ENCODE measurements at regions not wholly inside any gene's neighbourhood (a gene's known extent, or its start where the extent isn't known, plus 50 kb on each side); places are given as distances from the start of the nearest gene placed in this dataset.

DNA sequence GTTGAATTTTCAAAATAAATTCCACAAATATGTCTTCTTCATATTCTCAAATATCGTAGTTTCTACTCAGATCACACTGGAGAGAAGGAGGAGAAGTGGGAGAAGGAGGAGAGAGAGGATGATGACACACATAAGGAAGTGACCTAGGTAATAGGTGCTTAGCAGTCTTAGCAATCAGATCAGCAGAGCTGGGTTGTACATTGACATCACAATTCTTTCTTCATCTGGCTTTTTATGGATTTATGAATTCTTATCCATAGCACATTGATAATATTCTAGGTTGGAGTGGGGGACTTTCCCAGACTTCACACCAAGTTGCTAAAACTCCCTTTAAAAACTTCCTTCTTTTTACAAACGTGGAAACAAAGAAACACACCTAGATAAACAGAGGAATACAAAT lies 86.9 kb downstream of the FGF9 start:
- Mint-ChIP-seq H3K9me3 (no peaks in the 10 kb centered on the region), H3K36me3 (no peaks in the 10 kb centered on the region), H3K27ac (peak overlapping the region in 1 of 2 donors; percentile 4)
- no peak for DNase-seq (ENCODE audit: low spot score in 2 of 2)
- ATAC-seq: no peak

DNA sequence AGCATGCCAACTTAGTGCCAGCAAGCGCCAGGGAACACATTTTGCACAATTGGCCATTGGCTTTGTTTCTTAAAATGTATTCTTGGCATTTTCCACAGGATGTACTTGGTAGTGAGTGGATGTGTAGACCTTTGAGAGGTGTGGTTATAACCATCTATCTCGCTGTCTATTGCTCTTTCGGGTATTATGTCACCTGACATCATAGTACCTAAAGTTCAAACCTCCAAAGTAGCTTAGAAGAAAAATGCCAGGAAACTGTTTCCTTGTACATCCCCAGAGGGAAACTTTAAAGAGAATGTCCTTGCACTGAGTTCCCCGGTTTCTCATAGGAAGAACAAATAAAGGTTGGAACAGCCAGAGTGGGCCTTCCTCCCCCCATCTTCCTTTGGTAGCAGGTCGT lies 87.6 kb downstream of the FGF9 start:
- DNase-seq (ENCODE audit: low spot score in 2 of 2) (no peak), ATAC-seq (no peak)
- no peak overlapping the region for H3K27ac Mint-ChIP-seq
- H3K36me3 Mint-ChIP-seq: no peaks in the 10 kb centered on the region
- H3K9me3 Mint-ChIP-seq: no peaks in the 10 kb centered on the region

DNA sequence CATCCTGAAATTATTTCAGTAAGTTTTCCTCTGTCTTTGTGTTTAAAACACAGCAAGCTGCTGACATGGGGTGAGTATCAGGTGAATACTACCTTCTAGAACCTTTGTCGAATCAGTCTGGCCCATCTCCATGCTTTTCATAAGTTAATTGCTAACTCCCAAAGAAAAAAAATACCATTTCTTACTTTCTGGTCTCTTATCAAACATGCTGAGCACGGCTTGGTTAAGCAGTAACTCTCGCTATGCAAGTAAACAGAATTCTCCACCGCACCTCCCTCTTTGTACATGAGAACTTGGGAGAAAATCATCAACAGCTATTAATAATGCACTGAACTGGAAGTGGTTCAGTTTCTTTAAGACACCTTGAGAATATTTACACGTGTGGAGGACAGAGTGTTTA lies 88.6 kb downstream of the FGF9 start:
- ATAC-seq: no peak
- Mint-ChIP-seq H3K27ac (no peak overlapping the region), H3K36me3 (no peaks in the 10 kb centered on the region), H3K9me3 (no peaks in the 10 kb centered on the region)
- DNase-seq (ENCODE audit: low spot score in 2 of 2): no peak

DNA sequence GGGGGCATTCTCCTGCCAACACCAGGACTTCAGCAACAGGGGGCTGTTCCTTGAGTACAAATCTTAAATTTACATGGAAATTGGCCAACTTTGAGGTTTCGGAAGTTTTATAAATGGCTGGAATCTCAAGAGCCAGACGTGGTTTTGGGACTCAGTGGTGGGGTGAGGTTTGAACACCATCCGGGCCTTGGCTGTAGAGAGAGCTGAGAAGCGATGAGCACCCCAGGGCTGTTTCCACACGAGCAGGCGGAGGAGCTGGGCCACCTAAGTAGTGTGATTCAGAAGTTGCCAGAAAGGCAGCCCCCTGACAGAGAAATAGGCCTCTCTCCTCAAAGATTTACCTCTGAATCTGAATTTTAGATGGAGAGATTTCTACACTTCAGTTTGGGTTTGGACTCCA lies 89.0 kb downstream of the FGF9 start:
- Mint-ChIP-seq H3K27ac (no peak overlapping the region), H3K9me3 (no peaks in the 10 kb centered on the region), H3K36me3 (no peaks in the 10 kb centered on the region)
- no peak for ATAC-seq
- DNase-seq (ENCODE audit: low spot score in 2 of 2): no peak

DNA sequence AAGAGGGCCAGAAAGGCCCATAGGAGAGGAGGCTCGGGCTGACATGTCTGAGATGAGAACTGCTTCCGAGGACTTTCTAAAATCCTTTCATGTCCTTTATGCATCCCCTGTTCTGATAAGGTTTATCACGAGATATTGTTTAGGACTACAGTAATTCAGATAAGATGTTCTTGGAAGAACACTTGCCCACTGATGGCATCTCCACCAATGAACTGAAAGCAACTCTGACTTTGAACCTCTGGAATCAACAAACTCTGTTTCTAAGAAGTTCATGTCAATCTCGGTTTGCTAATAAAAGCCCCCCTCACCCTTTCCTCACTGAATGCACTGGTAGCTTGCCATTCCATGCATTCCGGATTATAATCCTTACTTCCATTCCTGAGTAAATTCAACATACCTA lies 90.9 kb downstream of the FGF9 start:
- no peak for DNase-seq (ENCODE audit: low spot score in 2 of 2)
- no peaks in the 10 kb centered on the region for H3K9me3 Mint-ChIP-seq
- no peak for ATAC-seq
- no peaks in the 10 kb centered on the region for H3K36me3 Mint-ChIP-seq
- H3K27ac Mint-ChIP-seq: no peak overlapping the region

DNA sequence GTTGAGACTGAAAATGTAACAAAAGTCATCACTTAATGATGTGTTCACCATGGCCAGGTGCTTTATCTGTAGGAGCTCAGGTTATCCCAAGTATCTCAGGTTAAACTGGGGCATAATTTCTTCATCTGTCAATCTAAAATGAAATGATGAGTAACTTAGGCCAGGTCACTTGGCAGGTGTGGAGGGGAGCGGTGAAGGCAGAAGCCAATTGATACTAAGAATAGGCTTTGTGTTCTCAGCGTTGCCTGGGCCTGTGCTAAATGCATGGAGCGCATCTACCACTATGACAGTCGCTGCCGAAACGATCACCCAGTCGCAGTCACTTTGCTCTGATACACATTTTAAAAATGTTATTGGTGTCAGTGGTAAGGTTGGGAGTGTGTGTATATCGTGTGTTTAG lies 91.6 kb downstream of the FGF9 start:
- H3K27ac Mint-ChIP-seq: no peak overlapping the region
- no peak for ATAC-seq
- no peak for DNase-seq (ENCODE audit: low spot score in 2 of 2)
- H3K36me3 Mint-ChIP-seq: no peaks in the 10 kb centered on the region
- H3K9me3 Mint-ChIP-seq: no peaks in the 10 kb centered on the region

DNA sequence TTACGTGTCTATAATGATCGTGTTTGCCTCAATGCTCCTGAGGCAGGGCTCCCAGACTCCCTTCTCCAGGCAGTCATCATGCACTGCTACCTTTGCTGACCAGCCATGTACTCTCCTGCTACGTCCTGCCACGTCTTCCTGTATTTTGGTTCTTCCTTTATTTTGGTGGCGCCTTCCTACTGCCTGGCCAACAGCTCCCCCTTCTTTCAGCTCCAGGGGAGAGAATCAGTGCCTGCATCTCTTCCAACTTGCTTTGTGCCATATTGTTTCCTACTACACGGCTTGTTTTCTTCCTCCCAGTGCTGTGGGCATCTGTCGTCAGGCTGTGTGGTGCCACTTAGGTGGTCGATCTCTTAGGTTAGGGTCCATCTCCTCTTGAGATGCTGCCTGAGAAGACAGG lies 96.2 kb downstream of the FGF9 start:
- Mint-ChIP-seq H3K36me3 (peaks cover 0 to 9% of the 10 kb centered on the region in 2 donors), H3K9me3 (peaks cover 6 to 7% of the 10 kb centered on the region in 2 donors), H3K27ac (no peak overlapping the region)
- DNase-seq (ENCODE audit: low spot score in 2 of 2) (no peak), ATAC-seq (no peak)

DNA sequence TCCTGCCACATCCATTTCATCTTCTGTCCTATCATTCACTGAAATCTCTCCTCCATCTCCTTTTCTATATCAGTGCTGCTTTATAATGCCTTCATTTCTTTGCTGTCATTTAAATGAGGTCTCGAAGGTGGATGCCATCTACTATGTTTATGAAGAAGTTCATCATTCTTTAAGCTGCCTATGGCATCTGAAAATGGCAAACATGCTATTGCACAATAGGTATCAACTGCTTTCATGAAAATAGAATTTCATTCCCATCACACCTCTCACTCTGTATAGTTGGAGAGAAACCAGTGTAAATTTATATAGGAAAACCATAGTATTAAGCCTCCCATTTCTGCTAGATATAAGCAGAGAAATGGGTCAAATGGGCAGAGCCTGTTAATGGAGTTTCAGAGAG lies 100.2 kb downstream of the FGF9 start:
- peaks cover 6 to 7% of the 10 kb centered on the region in 2 donors for H3K9me3 Mint-ChIP-seq
- DNase-seq (ENCODE audit: low spot score in 2 of 2) (no peak), ATAC-seq (no peak)
- no peak overlapping the region for H3K27ac Mint-ChIP-seq
- peaks cover 0 to 9% of the 10 kb centered on the region in 2 donors for H3K36me3 Mint-ChIP-seq

DNA sequence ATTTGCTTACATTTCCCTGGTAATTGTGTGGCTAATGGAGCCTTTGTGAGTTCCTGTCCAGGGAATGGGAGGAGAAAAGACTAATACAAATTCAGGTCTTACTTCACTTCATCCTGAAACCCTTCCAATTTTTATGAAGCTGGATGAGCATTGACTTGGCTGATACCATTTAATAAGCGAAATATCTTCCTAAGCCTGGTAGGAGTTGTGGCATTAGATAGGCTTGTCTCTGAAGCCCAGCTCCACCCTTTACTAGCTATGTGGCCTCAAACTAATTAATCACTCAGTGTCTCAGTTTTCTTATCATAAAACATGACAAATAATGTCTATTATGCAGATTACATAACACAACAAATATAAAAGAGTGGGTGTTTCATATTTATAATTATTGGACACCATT lies 106.3 kb downstream of the FGF9 start:
- Mint-ChIP-seq H3K36me3 (peaks cover 0 to 8% of the 10 kb centered on the region in 2 donors), H3K27ac (no peak overlapping the region), H3K9me3 (peaks cover 0 to 8% of the 10 kb centered on the region in 2 donors)
- DNase-seq (ENCODE audit: low spot score in 2 of 2) (no peak), ATAC-seq (no peak)

DNA sequence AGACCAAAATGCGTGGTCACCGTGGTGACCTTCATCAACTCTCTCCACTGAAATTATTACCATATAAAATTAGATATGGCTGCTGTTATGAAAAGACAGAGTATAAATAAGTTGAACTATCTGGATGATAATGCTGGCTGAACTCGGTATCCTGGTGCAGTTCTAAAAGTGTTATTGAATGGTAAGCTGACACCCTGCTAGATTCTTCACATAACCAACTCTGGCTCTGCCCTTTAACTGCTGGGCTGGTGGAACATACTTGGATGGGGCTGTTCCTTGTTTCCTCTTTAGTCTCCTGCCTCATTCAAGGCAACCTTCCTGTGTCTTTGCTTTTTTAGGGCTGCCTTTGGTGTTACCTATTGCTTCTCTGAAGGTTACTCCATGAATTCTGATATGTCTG lies 106.9 kb downstream of the FGF9 start:
- peaks cover 0 to 8% of the 10 kb centered on the region in 2 donors for H3K36me3 Mint-ChIP-seq
- peaks cover 0 to 8% of the 10 kb centered on the region in 2 donors for H3K9me3 Mint-ChIP-seq
- no peak overlapping the region for H3K27ac Mint-ChIP-seq
- ATAC-seq: no peak
- no peak for DNase-seq (ENCODE audit: low spot score in 2 of 2)

DNA sequence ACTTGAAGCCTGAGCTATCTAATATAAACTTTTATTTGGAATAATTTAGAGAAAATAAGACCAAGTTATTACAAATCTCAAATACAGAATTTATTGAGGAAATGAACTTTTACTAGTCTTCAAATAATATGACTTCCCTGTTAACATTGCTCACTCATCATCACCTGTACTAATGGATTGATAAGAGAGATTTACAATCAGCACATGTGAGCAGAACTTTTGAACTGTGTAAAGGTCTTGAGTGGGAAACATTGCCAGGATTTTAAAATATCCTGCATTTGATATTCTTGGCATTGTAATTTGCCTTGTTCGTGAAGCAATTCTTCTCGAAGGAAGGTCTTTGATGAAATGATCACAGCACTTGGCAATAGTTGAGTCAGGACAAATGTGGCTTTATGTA lies 111.9 kb downstream of the FGF9 start:
- no peak for ATAC-seq
- no peak for DNase-seq (ENCODE audit: low spot score in 2 of 2)
- peaks cover 0 to 8% of the 10 kb centered on the region in 2 donors for H3K36me3 Mint-ChIP-seq
- H3K9me3 Mint-ChIP-seq: peaks cover 0 to 8% of the 10 kb centered on the region in 2 donors
- H3K27ac Mint-ChIP-seq: no peak overlapping the region

DNA sequence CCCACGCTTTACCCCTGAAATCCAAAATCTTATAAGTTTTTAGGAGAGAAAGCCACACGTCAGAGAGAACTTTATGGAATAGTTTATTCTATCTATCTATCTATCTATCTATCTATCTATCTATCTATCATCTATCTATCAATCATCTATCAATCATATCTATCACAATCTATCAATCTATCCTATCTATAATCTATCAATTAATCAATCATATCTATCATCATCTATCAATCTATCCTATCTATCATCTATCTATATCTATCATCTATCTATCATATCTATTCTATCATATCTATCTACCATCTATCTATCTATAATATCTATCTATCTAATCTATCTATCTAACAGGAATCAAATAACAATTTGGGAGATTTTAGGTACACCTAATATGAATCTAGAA lies 115.1 kb downstream of the FGF9 start:
- ATAC-seq (no peak), DNase-seq (ENCODE audit: low spot score in 2 of 2) (no peak)
- Mint-ChIP-seq H3K9me3 (no peaks in the 10 kb centered on the region), H3K27ac (no peak overlapping the region), H3K36me3 (no peaks in the 10 kb centered on the region)

DNA sequence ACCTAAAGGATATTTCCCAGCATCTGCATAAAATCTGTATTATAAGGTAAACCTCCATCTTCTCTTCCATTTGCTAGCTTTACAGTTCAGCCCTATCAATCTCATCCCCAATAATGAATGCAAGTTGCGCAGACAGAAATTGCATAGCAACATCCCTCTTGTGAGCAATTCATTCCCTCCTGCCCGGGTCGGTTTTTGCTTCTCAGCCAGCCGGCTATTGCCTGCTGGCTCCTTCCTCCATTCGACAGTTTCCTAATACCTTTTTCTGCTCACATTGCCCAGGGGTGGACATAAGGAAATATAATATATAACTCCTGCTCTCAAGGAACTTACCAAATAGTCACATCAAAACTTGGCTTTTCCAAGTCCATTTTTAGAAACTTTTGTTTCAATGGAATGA lies 125.2 kb downstream of the FGF9 start:
- Mint-ChIP-seq H3K9me3 (no peaks in the 10 kb centered on the region), H3K27ac (no peak overlapping the region), H3K36me3 (no peaks in the 10 kb centered on the region)
- DNase-seq (ENCODE audit: low spot score in 2 of 2) (no peak), ATAC-seq (no peak)

DNA sequence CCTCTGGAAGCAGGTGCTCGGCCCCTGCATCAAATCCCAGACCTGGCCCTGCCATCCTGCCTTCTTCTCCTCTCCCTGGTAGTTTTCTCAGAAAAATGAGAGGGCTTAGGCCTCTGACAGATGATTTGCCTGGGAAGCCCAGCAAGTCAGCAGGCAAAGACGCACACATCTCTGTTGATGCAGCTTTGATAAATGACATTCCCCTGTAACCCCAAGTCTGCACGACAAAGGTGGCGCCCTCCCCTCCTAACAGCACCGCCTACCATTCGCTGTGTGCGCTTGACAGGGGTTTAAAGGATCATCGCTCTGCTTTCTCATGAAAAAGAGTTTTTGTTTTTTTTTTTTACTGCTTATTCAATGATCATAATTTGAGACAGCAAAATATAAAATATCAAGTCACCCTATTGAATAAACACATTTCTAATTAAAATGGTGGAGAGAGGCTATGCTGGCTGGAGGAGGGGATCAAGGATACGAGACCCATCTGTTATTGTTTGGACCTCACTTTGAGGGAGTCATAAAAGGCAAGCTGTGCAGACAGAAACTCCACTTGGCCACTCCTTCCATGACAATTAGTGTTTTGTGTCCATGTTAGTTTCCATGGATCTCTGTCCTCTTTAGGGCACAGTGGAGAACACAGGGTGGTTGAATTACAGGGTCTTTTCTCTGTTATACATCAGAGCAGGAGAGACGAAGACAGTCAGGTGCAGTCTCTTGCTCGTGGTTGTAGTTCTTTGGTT lies 126.1 kb downstream of the FGF9 start:
- no peak for ATAC-seq
- H3K9me3 Mint-ChIP-seq: no peaks in the 10 kb centered on the region

DNA sequence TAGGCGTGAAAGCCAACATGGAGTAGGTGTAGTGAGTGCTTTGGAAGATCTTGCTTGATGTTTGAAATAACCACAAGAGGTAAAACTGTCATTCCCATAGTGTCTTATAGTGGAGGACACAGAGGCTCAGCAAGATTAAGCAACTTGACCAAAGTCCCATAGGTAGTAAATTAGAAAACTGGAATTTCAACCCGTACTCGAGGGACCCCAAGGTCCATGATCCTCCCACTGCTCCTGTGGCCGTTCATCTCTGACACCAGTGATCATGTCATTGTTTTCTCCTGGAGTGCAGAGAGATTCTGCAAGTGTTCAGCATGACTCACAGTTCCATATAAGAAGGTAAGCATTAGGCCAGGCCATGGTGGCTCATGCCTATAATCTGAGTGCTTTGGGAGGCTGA lies 126.9 kb downstream of the FGF9 start:
- DNase-seq (ENCODE audit: low spot score in 2 of 2): no peak
- no peak overlapping the region for H3K27ac Mint-ChIP-seq
- no peak for ATAC-seq
- no peaks in the 10 kb centered on the region for H3K9me3 Mint-ChIP-seq
- no peaks in the 10 kb centered on the region for H3K36me3 Mint-ChIP-seq

More for the DNA sequence above, 126.1 kb downstream of the FGF9 start:
- no peaks in the 10 kb centered on the region for H3K36me3 Mint-ChIP-seq
- no peak for DNase-seq (ENCODE audit: low spot score in 2 of 2)
- H3K27ac Mint-ChIP-seq: no peak overlapping the region

DNA sequence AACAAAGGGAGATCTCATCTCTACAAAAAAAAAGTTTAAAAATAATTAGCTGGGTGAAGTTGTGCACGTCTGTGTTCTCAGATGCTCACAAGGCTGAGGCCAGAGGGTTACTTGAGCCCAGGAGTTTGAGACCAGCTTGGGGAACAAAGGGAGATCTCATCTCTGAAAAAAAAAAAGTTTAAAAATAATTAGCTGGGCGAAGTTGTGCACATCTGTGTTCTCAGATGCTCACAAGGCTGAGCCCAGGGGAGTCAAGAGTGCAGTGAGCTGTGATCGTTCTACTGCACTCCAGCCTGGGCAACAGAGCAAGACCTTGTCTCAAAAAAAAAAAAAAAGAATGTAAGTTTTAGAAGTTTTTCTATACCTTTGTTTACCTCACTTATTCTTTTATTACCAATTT lies 127.3 kb downstream of the FGF9 start:
- ATAC-seq (no peak), DNase-seq (ENCODE audit: low spot score in 2 of 2) (no peak)
- Mint-ChIP-seq H3K27ac (no peak overlapping the region), H3K36me3 (no peaks in the 10 kb centered on the region), H3K9me3 (no peaks in the 10 kb centered on the region)

DNA sequence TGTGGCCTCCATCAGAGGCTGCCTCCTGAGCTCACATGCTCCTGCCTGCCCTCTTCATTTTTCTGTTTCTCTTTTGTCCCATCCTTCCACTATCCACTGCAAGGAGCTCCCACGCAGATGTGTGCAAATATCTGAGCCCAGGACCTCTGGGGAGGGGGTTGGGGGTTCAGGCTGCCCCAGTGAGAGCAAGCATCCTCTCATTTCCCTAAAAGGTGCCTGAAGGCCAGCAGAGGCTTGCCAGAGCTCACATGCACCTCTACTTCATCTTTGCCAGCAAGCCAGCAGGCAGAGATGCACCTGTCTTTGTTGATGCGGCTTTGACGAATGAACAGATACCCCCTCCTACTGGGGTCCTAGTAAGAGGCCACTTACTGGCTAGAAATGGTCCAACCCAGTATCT lies 128.8 kb downstream of the FGF9 start:
- no peak for DNase-seq (ENCODE audit: low spot score in 2 of 2)
- Mint-ChIP-seq H3K9me3 (no peaks in the 10 kb centered on the region), H3K27ac (no peak overlapping the region), H3K36me3 (no peaks in the 10 kb centered on the region)
- no peak for ATAC-seq

DNA sequence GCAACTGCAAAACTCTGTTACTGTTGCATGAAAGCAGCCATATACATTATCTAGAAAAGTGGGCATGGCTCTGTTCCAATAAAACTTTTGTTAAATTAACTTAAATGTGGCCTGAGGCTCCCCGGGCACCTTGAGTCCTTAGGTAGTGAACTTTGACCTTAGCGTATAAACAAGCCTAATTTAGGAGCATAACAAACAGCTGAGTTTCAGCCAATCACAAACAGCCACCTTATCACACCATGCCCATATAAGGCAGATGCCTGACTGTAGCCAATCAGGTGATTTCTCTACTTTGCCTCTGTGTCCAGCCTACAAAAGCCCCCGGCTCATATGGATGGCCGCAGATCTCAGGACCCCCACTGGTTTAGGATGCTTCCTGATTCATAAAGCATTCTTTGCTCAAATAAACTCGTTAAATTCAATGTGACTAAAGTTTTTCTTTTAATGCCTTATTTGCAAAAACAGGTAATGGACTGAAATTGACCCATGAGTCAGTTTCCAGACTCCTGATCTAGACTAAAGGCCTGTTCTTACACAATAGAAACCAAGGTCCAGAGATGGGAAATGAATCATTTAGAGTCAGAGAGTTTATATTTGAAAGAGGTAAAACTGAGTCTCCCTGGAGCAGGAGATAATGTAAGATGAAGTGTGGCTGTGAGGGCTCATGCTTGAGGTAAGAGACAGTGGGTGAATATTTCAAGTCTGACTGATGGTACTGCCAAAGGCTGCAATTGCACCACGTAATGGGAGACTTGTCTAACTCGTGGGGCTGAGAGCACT lies 130.2 kb downstream of the FGF9 start:
- ATAC-seq (peak in 1 of 2 donors; percentile 63), DNase-seq (ENCODE audit: low spot score in 2 of 2) (no peak)
- Mint-ChIP-seq H3K9me3 (no peaks in the 10 kb centered on the region), H3K36me3 (no peaks in the 10 kb centered on the region), H3K27ac (no peak overlapping the region)
